ENCODE measurements at regions not wholly inside any gene's neighbourhood (a gene's known extent, or its start where the extent isn't known, plus 50 kb on each side); places are given as distances from the start of the nearest gene placed in this dataset.
A peak's percentile ranks its signal among the peaks of the same experiment; 100 is the strongest.

- no peak for DNase-seq
These were observed 194.4 kb upstream of the BTG1 start for GRCh38 chr12:92340003-92340402.

- DNase-seq = no peak
These were observed 193.7 kb upstream of the BTG1 start for GRCh38 chr12:92339198-92339821.

- DNase-seq = no peak
These were observed 193.0 kb upstream of the BTG1 start for GRCh38 chr12:92338671-92339070.

GRCh38 chr12:92338102-92338501, 192.5 kb upstream of the BTG1 start:
- no peak for DNase-seq

GRCh38 chr12:92337128-92337527, 191.5 kb upstream of the BTG1 start:
- DNase-seq = peak; percentile 19

- no peak for DNase-seq
These were observed 191.0 kb upstream of the BTG1 start for GRCh38 chr12:92336641-92337040.

GRCh38 chr12:92335831-92336230, 190.2 kb upstream of the BTG1 start:
- DNase-seq = no peak

GRCh38 chr12:92334552-92334951, 188.9 kb upstream of the BTG1 start:
- DNase-seq = no peak

- DNase-seq = no peak
These were observed 186.9 kb upstream of the BTG1 start for GRCh38 chr12:92332552-92332951.

- DNase-seq = no peak
These were observed 185.7 kb upstream of the BTG1 start for GRCh38 chr12:92331383-92331782.

GRCh38 chr12:92330654-92331053, 185.0 kb upstream of the BTG1 start:
- no peak for DNase-seq

- DNase-seq = no peak
These were observed 181.2 kb upstream of the BTG1 start for GRCh38 chr12:92326877-92327276.

- no peak for DNase-seq
These were observed 179.3 kb upstream of the BTG1 start for GRCh38 chr12:92324849-92325500.

- no peak for DNase-seq
These were observed 166.9 kb upstream of the BTG1 start for GRCh38 chr12:92312463-92312964.

- no peak for DNase-seq
These were observed 158.9 kb upstream of the BTG1 start for GRCh38 chr12:92304371-92305055.

GRCh38 chr12:92302041-92302829, 156.6 kb upstream of the BTG1 start:
- no peak for DNase-seq

GRCh38 chr12:92301356-92301755, 155.7 kb upstream of the BTG1 start:
- DNase-seq = no peak

- DNase-seq = no peak
These were observed 155.1 kb upstream of the BTG1 start for GRCh38 chr12:92300777-92301176.

- no peak for DNase-seq
These were observed 154.1 kb upstream of the BTG1 start for GRCh38 chr12:92299744-92300143.

- no peak for DNase-seq
These were observed 153.7 kb upstream of the BTG1 start for GRCh38 chr12:92299344-92299743.

- no peak for DNase-seq
These were observed 152.5 kb upstream of the BTG1 start for GRCh38 chr12:92297932-92298696.

- DNase-seq = no peak
These were observed 151.8 kb upstream of the BTG1 start for GRCh38 chr12:92297405-92297804.

GRCh38 chr12:92295523-92295922, 149.9 kb upstream of the BTG1 start:
- no peak for DNase-seq
